ENCODE measurements at regions not wholly inside any gene's neighbourhood (a gene's known extent, or its start where the extent isn't known, plus 50 kb on each side); places are given as distances from the start of the nearest gene placed in this dataset.
A peak's percentile ranks its signal among the peaks of the same experiment; 100 is the strongest.

DNA sequence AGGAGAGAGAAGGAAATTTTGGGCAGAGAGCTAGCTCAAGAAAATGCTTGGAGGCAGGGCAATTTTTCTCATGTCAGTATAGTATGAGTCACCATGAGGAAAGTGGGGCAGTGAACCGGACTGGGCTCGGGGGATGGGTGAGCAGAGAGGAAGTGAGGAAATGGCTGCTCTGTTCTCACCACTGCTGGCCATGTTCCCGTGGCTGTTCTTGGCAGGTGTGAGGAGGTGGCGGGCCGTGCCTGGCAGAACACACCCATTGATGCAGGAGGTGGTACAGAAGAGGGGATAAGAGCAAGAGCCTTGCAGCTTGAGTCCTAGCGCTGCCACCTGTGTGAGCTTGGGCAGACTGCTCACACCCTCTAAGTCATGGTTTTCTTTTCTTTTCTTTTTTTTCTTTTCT, 304.4 kb upstream of the LYZL1 start:
- H3K4me3 ChIP-seq (ENCODE audit: low read depth, low read length): no peak overlapping the region
- TF ChIP-seq, protein P1, sequence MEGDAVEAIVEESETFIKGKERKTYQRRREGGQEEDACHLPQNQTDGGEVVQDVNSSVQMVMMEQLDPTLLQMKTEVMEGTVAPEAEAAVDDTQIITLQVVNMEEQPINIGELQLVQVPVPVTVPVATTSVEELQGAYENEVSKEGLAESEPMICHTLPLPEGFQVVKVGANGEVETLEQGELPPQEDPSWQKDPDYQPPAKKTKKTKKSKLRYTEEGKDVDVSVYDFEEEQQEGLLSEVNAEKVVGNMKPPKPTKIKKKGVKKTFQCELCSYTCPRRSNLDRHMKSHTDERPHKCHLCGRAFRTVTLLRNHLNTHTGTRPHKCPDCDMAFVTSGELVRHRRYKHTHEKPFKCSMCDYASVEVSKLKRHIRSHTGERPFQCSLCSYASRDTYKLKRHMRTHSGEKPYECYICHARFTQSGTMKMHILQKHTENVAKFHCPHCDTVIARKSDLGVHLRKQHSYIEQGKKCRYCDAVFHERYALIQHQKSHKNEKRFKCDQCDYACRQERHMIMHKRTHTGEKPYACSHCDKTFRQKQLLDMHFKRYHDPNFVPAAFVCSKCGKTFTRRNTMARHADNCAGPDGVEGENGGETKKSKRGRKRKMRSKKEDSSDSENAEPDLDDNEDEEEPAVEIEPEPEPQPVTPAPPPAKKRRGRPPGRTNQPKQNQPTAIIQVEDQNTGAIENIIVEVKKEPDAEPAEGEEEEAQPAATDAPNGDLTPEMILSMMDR (IDR thresholded peaks at IDR 0.05; ENCODE audit: control insufficient read depth, extremely low read depth, insufficient read depth): no peak
- peak; percentile 58 for DNase-seq (ENCODE audit: low read depth)

DNA sequence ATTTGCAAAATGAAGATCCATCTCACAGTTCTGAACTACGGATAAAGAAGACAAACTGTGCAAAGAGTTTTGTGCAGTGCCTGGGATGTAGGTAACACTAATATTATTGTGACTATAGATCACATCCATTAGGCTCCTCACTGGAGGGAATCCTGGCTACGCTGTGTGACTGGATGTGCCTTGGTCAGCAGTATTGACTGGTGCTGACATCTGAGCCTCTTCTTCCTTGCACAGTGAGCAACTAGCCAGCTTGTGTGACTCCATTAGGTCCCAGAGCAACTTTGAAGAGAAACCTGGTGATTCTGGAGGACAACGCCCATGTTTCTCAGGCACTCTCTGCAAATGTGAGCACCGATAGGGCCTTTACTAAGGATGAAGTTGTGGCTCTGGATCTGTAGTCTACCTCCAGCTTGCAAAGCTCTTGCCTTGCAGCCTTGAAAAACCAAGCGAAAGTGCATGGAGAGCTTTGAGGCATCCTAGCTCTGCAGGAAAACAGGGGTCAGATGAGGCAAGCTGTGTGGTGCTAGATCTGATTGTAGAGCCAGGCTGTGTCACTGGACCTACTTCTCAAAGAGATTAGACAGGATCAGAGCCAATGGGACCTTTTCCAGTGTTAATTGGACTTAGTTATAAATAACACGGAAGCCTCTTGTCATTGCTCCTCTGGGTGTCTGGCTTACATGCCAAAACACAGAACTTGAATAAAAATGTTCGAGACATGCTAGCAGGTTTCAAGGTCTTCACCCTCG, 303.6 kb upstream of the LYZL1 start:
- DNase-seq (ENCODE audit: low read depth): no peak
- no peak overlapping the region for H3K4me3 ChIP-seq (ENCODE audit: low read depth, low read length)
- TF ChIP-seq, protein P1 (IDR thresholded peaks at IDR 0.05; ENCODE audit: control insufficient read depth, extremely low read depth, insufficient read depth): no peak

DNA sequence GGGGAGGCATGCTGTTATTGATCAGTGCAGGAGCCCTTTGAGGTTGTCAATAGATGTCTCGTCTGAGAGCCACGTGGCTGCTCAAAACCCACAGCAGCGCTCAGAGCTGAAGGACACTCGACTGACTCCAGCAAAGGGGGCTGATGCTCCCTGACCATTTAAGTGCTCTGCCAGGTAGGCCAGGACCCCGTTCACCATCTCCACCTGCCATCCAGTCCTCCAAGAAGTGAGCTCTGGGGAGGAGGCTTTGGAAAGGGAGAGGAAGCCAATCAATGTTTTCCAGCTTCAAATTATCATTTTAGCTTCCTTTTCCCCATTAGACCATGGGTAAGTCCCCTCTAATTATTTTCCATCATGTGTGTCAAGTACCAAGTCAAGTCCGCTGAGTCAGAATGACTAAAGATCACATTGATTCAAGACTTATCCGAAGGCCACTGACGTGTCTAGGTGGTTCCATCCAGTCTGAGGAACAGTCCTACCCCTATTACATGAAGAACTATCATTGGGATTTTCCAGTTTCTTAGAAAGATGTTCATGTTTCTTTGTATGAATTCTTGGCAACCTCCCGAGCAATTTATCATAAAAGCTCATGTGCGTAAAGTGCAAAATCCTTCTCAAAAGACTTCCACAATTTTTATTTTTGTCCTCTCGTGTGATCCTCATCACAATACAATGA, 302.6 kb upstream of the LYZL1 start:
- no peak overlapping the region for H3K4me3 ChIP-seq (ENCODE audit: low read depth, low read length)
- TF ChIP-seq, protein P1 (IDR thresholded peaks at IDR 0.05; ENCODE audit: control insufficient read depth, extremely low read depth, insufficient read depth): no peak
- no peak for DNase-seq (ENCODE audit: low read depth)

DNA sequence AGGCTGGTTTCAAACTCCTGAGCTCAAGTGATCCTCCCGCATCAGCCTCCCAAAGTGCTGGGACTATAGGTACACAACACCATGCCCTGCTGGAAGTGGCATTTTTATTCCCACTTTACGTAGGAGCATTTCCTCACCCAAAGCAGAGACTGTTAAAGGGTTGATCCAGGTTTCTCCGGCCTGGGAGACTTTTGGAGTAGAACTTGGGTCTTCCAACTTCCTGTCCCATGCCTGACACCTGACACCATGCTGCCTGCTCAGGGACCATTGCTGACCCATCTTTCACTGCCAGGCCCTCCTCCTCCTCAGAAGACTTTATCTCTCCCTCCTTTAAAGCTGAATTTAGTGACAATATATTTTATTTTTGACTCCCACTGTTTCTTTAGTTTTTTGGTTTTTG, 302.0 kb upstream of the LYZL1 start:
- no peak for DNase-seq (ENCODE audit: low read depth)
- no peak overlapping the region for H3K4me3 ChIP-seq (ENCODE audit: low read depth, low read length)
- TF ChIP-seq, protein P1 (IDR thresholded peaks at IDR 0.05; ENCODE audit: control insufficient read depth, extremely low read depth, insufficient read depth): no peak

DNA sequence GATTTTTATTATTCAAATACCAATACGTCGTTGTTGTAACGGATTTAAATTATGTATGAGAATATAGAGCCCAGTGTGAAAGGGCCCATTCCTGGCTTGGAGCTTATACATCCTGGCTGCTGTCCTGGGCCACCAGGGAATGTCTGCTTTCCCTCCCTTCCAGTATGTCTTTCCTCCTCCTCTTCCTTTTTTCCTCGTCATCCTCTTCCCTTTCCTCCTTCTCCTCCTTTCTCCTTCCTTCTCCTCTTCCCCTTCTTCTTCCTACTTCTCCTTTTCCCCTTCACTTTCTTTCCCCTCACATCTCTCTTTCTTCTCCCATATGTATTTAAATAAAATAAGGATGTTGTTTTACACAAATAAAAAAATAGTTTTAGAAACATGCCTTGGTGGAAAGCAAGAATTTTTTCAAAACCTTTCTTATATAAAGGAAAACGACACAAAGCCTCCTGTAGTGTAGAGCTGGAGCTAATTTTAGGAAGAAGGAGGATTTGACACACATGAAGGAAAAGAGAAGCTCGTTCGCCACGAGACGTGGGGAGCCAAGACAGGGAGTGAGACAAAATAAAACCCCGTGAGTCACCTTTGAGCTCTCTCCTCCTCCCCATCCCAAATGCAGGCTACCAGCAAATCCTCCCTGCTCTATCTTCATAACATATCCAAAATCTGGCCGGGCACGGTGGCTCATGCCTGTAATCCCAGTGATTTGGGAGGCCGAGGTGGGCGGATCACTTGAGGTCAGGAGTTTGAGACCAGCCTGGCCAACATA, 301.1 kb upstream of the LYZL1 start:
- DNase-seq (ENCODE audit: low read depth): no peak
- no peak overlapping the region for H3K4me3 ChIP-seq (ENCODE audit: low read depth, low read length)
- TF ChIP-seq, protein P1 (IDR thresholded peaks at IDR 0.05; ENCODE audit: control insufficient read depth, extremely low read depth, insufficient read depth): no peak

DNA sequence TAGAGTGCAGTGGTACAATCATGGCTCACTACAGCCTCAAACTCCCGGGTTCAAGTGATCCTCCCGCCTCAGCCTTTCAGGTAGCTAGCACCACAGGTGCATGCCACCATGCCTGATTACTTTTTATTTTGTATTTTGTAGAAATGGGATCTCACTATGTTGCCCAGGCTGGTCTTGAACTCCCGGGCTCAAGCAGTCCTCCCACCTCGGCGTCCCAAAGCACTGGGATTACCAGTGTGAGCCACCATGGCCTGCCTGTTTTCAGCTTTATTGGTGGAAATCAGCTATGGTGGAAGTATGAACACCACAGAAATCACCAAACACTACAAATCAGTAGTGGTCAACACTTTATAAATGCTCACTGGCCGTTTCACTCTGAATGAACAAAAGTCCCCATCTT, 299.9 kb upstream of the LYZL1 start:
- TF ChIP-seq, protein P1 (IDR thresholded peaks at IDR 0.05; ENCODE audit: control insufficient read depth, extremely low read depth, insufficient read depth): no peak
- no peak overlapping the region for H3K4me3 ChIP-seq (ENCODE audit: low read depth, low read length)
- no peak for DNase-seq (ENCODE audit: low read depth)

Measured in LNCaP clone FGC (cell line).